H1 (cell line): ENCODE measurements at regions not wholly inside any gene's neighbourhood (a gene's known extent, or its start where the extent isn't known, plus 50 kb on each side); places are given as distances from the start of the nearest gene placed in this dataset.

Source experiments
- BRCA1 ChIP-seq: IDR thresholded peaks from 2 replicates; pipeline ENCODE4 v1.6.1; 2012; ENCODE audit warnings: low read depth, low read length, improper control_type of control experiment
- CBX5 ChIP-seq: fragments of 300-800, 300-1000 bp; sonication (generic); IDR thresholded peaks from 2 replicates; pipeline ENCODE4 v1.7.1; 2016; ENCODE audit warnings: antibody characterized with exemption, low read length, low read depth

- no peak for TF ChIP-seq BRCA1
- TF ChIP-seq CBX5 = no peak
- TF ChIP-seq, all 59 proteins: peak for 0
Measured at GRCh38 chr10:22832066-22832602, 95.7 kb upstream of the ARMC3 start (continued).
